Panc1 (cell line): ENCODE measurements at regions not wholly inside any gene's neighbourhood (a gene's known extent, or its start where the extent isn't known, plus 50 kb on each side); places are given as distances from the start of the nearest gene placed in this dataset.

ENCODE experiments used
- CTCF ChIP-seq: fragments of 450-650 bp; IDR thresholded peaks from 2 replicates; pipeline ENCODE4 v1.5.1; 2017; ENCODE audit warnings: mild to moderate bottlenecking
- POLR2AphosphoS5 ChIP-seq: IDR thresholded peaks from 2 replicates; pipeline ENCODE4 v1.6.1; 2012; ENCODE audit warnings: mild to moderate bottlenecking, low read depth, low read length, moderate library complexity
- REST ChIP-seq, 2 experiments: IDR thresholded peaks; 2 replicates each; pipeline ENCODE4 v1.6.1; 2011 to 2012; ENCODE audit warnings: low read depth in 2 of 2, control low read depth in 1 of 2, low read length in 1 of 2, mild to moderate bottlenecking in 1 of 2, moderate library complexity in 1 of 2; ENCODE audit not compliant: insufficient read depth in 1 of 2
- SIN3A ChIP-seq: IDR thresholded peaks from 2 replicates; pipeline ENCODE4 v1.6.1; 2012; ENCODE audit warnings: low read depth, mild to moderate bottlenecking, low read length, moderate library complexity, borderline replicate concordance; ENCODE audit not compliant: insufficient read depth
- TCF7L2 ChIP-seq: IDR thresholded peaks from 2 replicates; pipeline ENCODE4 v1.6.1; 2011; ENCODE audit warnings: mild to moderate bottlenecking, low read depth, low read length, inconsistent platforms

- TF ChIP-seq CTCF, result no peak
- TF ChIP-seq REST (IDR thresholded peaks at IDR 0.05; ENCODE audit: insufficient read depth in 1 of 2, low read depth in 2 of 2, low read length in 1 of 2), result no peak
- no peak for TF ChIP-seq SIN3A
- no peak for TF ChIP-seq POLR2AphosphoS5
- TF ChIP-seq TCF7L2, result no peak
Measured at GRCh38 chr4:13143222-13144070, 340.7 kb downstream of the RAB28 start.
